Neural cell (in vitro differentiated cells): ENCODE measurements at regions not wholly inside any gene's neighbourhood (a gene's known extent, or its start where the extent isn't known, plus 50 kb on each side); places are given as distances from the start of the nearest gene placed in this dataset.

Experiments
- EP300 ChIP-seq: fragments of 450-650 bp; conservative IDR thresholded peaks from 2 replicates; pipeline ENCODE4 v1.6.1; 2014; ENCODE audit warnings: antibody characterized with exemption, mild to moderate bottlenecking, moderate library complexity; ENCODE audit not compliant: poor library complexity, severe bottlenecking
- EZH2 ChIP-seq: fragments of 200-600, 300-800 bp; shearing (Covaris generic), sonication (generic); IDR thresholded peaks from 2 replicates; pipeline ENCODE4 v1.6.1; 2014; ENCODE audit warnings: antibody characterized with exemption, low read length, borderline replicate concordance, mild to moderate bottlenecking; ENCODE audit not compliant: insufficient read depth, poor library complexity, severe bottlenecking
- SMC3 ChIP-seq: fragments of 450-650 bp; conservative IDR thresholded peaks from 2 replicates; pipeline ENCODE4 v1.6.1; 2014; ENCODE audit warnings: antibody characterized with exemption, mild to moderate bottlenecking, moderate library complexity; ENCODE audit not compliant: poor library complexity
- TAF1 ChIP-seq: IDR thresholded peaks from 2 replicates; pipeline ENCODE4 v1.6.1; 2012; ENCODE audit warnings: low read depth
- TF ChIP-seq, protein P1 (sequence below): fragments of 450-650 bp; IDR thresholded peaks from 2 replicates; pipeline ENCODE4 v1.5.1; 2014; ENCODE audit warnings: antibody characterized with exemption, mild to moderate bottlenecking, moderate library complexity; ENCODE audit not compliant: poor library complexity, severe bottlenecking
- TF ChIP-seq, protein P2 (sequence below): IDR thresholded peaks from 2 replicates; pipeline ENCODE4 v1.6.1; 2012; ENCODE audit warnings: borderline replicate concordance

DNA sequence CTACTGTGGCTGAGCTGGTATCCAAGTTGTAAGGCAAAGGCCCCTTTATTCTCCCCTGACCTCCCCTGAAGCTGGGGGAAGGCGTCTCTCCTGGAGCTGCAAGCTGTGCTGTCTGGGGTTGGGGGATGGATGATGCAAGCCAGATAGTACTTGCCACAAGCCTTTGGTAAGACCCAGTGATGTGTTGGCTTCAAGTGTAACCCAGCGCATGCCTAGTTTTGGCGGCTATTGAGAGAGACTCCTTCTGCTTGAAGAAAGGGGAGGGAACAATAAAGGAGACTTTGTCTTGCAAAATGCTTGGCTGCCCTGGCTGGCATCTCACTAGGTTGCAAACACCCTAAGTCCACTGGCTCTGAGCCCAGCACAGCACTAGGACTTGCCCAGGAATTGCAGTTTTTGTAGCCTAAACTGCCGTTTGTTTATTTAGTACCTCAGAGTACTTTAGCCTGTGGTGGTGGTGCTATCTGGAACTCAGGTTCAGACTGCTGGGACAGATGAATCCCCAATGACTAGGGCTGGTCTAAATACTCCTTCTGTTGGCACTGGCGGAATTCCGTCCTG is 108.2 kb downstream of the TNFSF13B start:
- TF ChIP-seq TAF1 = no peak
- TF ChIP-seq, protein P1, sequence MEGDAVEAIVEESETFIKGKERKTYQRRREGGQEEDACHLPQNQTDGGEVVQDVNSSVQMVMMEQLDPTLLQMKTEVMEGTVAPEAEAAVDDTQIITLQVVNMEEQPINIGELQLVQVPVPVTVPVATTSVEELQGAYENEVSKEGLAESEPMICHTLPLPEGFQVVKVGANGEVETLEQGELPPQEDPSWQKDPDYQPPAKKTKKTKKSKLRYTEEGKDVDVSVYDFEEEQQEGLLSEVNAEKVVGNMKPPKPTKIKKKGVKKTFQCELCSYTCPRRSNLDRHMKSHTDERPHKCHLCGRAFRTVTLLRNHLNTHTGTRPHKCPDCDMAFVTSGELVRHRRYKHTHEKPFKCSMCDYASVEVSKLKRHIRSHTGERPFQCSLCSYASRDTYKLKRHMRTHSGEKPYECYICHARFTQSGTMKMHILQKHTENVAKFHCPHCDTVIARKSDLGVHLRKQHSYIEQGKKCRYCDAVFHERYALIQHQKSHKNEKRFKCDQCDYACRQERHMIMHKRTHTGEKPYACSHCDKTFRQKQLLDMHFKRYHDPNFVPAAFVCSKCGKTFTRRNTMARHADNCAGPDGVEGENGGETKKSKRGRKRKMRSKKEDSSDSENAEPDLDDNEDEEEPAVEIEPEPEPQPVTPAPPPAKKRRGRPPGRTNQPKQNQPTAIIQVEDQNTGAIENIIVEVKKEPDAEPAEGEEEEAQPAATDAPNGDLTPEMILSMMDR = no peak
- TF ChIP-seq, protein P2, sequence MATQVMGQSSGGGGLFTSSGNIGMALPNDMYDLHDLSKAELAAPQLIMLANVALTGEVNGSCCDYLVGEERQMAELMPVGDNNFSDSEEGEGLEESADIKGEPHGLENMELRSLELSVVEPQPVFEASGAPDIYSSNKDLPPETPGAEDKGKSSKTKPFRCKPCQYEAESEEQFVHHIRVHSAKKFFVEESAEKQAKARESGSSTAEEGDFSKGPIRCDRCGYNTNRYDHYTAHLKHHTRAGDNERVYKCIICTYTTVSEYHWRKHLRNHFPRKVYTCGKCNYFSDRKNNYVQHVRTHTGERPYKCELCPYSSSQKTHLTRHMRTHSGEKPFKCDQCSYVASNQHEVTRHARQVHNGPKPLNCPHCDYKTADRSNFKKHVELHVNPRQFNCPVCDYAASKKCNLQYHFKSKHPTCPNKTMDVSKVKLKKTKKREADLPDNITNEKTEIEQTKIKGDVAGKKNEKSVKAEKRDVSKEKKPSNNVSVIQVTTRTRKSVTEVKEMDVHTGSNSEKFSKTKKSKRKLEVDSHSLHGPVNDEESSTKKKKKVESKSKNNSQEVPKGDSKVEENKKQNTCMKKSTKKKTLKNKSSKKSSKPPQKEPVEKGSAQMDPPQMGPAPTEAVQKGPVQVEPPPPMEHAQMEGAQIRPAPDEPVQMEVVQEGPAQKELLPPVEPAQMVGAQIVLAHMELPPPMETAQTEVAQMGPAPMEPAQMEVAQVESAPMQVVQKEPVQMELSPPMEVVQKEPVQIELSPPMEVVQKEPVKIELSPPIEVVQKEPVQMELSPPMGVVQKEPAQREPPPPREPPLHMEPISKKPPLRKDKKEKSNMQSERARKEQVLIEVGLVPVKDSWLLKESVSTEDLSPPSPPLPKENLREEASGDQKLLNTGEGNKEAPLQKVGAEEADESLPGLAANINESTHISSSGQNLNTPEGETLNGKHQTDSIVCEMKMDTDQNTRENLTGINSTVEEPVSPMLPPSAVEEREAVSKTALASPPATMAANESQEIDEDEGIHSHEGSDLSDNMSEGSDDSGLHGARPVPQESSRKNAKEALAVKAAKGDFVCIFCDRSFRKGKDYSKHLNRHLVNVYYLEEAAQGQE = no peak
- TF ChIP-seq EP300 = no peak
- TF ChIP-seq EZH2 = no peak
- TF ChIP-seq SMC3 = no peak
